HepG2 (cell line): ENCODE measurements at regions not wholly inside any gene's neighbourhood (a gene's known extent, or its start where the extent isn't known, plus 50 kb on each side); places are given as distances from the start of the nearest gene placed in this dataset.

Source experiments
- CEBPZ ChIP-seq: IDR thresholded peaks from 2 replicates; pipeline ENCODE4 v1.6.1; 2012; ENCODE audit warnings: low read length, improper control_type of control experiment
- NCOA2 ChIP-seq: sonication (generic); formaldehyde crosslinking; IDR thresholded peaks from 2 replicates; pipeline ENCODE4 v1.8.0; 2022; ENCODE audit warnings: inconsistent platforms
- POLR2A ChIP-seq, 2 experiments: IDR thresholded peaks; 2 replicates each; pipeline ENCODE4 v1.6.1; 2011; ENCODE audit warnings: low read depth in 2 of 2, low read length in 2 of 2, mild to moderate bottlenecking in 1 of 2, moderate library complexity in 1 of 2; ENCODE audit not compliant: insufficient read depth in 1 of 2
- TEAD3 ChIP-seq: optimal IDR thresholded peaks from 2 replicates; pipeline ENCODE3; 2016; ENCODE audit warnings: borderline replicate concordance
- ZEB1 ChIP-seq: IDR thresholded peaks from 2 replicates; pipeline ENCODE4 v1.6.1; 2012; ENCODE audit warnings: mild to moderate bottlenecking, low read depth, inconsistent platforms; ENCODE audit not compliant: insufficient replicate concordance
- ZNF343 ChIP-seq: sonication (generic); formaldehyde crosslinking; IDR thresholded peaks from 2 replicates; pipeline ENCODE4 v1.4.0; 2020; ENCODE audit warnings: mild to moderate bottlenecking, missing genetic modification reagents
- TF ChIP-seq, protein P1 (sequence below): sonication (generic); formaldehyde crosslinking; IDR thresholded peaks from 2 replicates; pipeline ENCODE4 v1.5.0; 2020; ENCODE audit warnings: mild to moderate bottlenecking, missing genetic modification reagents, moderate library complexity
- TF ChIP-seq, protein P2 (sequence below): IDR thresholded peaks from 2 replicates; pipeline ENCODE4 v1.6.1; 2016

DNA sequence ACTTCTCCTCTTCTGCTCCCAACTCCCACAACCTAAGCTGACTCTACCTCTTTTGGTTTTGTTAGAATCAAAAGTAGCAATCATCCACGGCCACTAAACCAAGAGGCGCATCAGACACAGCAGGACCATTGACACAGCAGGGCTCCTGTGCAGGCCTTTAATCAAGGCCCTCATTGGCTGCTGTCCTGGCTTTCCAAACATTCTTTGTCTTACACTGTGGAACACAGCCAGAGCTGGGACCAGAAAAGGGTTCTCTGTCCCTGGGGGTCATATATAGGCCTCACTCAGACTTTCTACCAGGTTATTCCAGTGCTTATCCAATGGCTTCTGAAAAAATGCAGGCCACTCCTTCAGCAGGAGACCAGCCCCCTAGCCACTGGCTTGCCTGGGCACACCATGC, 212.7 kb upstream of the NTM start:
- TF ChIP-seq, protein P1, sequence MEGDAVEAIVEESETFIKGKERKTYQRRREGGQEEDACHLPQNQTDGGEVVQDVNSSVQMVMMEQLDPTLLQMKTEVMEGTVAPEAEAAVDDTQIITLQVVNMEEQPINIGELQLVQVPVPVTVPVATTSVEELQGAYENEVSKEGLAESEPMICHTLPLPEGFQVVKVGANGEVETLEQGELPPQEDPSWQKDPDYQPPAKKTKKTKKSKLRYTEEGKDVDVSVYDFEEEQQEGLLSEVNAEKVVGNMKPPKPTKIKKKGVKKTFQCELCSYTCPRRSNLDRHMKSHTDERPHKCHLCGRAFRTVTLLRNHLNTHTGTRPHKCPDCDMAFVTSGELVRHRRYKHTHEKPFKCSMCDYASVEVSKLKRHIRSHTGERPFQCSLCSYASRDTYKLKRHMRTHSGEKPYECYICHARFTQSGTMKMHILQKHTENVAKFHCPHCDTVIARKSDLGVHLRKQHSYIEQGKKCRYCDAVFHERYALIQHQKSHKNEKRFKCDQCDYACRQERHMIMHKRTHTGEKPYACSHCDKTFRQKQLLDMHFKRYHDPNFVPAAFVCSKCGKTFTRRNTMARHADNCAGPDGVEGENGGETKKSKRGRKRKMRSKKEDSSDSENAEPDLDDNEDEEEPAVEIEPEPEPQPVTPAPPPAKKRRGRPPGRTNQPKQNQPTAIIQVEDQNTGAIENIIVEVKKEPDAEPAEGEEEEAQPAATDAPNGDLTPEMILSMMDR, result no peak
- TF ChIP-seq CEBPZ (no peak), ZNF343 (CRISPR knock-in tag) (no peak), ZEB1 (no peak), POLR2A (IDR thresholded peaks at IDR 0.05; ENCODE audit: insufficient read depth in 1 of 2, low read depth in 2 of 2, low read length in 2 of 2) (no peak), NCOA2 (CRISPR knock-in tag) (no peak), TEAD3 (no peak)
- TF ChIP-seq, protein P2, sequence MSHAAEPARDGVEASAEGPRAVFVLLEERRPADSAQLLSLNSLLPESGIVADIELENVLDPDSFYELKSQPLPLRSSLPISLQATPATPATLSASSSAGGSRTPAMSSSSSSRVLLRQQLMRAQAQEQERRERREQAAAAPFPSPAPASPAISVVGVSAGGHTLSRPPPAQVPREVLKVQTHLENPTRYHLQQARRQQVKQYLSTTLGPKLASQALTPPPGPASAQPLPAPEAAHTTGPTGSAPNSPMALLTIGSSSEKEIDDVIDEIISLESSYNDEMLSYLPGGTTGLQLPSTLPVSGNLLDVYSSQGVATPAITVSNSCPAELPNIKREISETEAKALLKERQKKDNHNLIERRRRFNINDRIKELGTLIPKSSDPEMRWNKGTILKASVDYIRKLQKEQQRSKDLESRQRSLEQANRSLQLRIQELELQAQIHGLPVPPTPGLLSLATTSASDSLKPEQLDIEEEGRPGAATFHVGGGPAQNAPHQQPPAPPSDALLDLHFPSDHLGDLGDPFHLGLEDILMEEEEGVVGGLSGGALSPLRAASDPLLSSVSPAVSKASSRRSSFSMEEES (CRISPR knock-in tag), result no peak
